ENCODE measurements at regions not wholly inside any gene's neighbourhood (a gene's known extent, or its start where the extent isn't known, plus 50 kb on each side); places are given as distances from the start of the nearest gene placed in this dataset.
"Not testable (repeated sequence)": the region's sequence is repeated elsewhere in the genome, so short reads cannot be mapped to it uniquely, and the experiment has no call there.

- Histone ChIP-seq H3K4me3 (no peak overlapping the region), H3K27ac (no peak overlapping the region), H3K36me3 (replicated peaks in 1 of 2; ENCODE audit: insufficient read depth in 1 of 2, low read depth in 2 of 2) (no peaks in the 10 kb centered on the region), H3K9me3 (no peaks in the 10 kb centered on the region), H3K27me3 (no peaks in the 10 kb centered on the region), H3K4me1 (no peaks in the 10 kb centered on the region)
- intact Hi-C loops (cut with DNase I): no loop called here
- WGBS, 2 donors: 76 to 80% methylated on average over 6 of the region's 6 CpGs
- ATAC-seq: no peak
- no peak for DNase-seq
- TF ChIP-seq, protein P1, sequence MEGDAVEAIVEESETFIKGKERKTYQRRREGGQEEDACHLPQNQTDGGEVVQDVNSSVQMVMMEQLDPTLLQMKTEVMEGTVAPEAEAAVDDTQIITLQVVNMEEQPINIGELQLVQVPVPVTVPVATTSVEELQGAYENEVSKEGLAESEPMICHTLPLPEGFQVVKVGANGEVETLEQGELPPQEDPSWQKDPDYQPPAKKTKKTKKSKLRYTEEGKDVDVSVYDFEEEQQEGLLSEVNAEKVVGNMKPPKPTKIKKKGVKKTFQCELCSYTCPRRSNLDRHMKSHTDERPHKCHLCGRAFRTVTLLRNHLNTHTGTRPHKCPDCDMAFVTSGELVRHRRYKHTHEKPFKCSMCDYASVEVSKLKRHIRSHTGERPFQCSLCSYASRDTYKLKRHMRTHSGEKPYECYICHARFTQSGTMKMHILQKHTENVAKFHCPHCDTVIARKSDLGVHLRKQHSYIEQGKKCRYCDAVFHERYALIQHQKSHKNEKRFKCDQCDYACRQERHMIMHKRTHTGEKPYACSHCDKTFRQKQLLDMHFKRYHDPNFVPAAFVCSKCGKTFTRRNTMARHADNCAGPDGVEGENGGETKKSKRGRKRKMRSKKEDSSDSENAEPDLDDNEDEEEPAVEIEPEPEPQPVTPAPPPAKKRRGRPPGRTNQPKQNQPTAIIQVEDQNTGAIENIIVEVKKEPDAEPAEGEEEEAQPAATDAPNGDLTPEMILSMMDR (IDR thresholded peaks at IDR 0.05): no peak
- TF ChIP-seq POLR2A (IDR thresholded peaks at IDR 0.05): no peak
These were observed 100.0 kb upstream of the TRIM24 start for GRCh38 chr7:138359870-138360559.

- intact Hi-C loops (cut with DNase I): no loop called here
- WGBS, 2 donors: 81 to 94% methylated on average over 2 of the region's 2 CpGs
- no peaks in the 10 kb centered on the region for H3K27me3 ChIP-seq
- TF ChIP-seq, protein P1 (IDR thresholded peaks at IDR 0.05): no peak
- no peak for TF ChIP-seq POLR2A (IDR thresholded peaks at IDR 0.05)
- peaks cover 0 to 5% (median 0%) of the 10 kb centered on the region in 3 donors for H3K9me3 ChIP-seq
- no peak overlapping the region for H3K4me3 ChIP-seq
- DNase-seq: no peak
- no peaks in the 10 kb centered on the region for H3K36me3 ChIP-seq (replicated peaks in 1 of 2; ENCODE audit: insufficient read depth in 1 of 2, low read depth in 2 of 2)
- H3K4me1 ChIP-seq: no peaks in the 10 kb centered on the region
- no peak for ATAC-seq
- H3K27ac ChIP-seq: no peak overlapping the region
These were observed 96.3 kb upstream of the TRIM24 start for GRCh38 chr7:138363721-138364120.

DNA sequence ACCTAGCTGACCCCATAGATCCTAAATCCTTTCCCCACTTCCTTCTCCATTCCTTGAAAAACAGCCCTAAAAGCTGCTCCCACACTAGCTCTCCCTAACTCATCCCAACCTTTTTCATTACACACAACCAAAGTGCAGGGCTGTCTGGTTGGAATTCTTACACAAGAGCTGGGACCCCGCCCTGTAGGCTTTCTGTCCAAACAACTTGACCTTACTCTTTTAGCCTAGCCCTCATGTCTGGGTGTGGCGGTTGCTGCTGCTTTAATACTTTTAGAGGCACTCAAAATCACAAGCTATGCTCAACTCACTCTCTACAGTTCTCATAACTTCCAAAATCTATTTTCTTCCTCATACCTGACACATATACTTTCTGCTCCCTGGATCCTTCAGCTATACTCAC lies 93.9 kb upstream of the TRIM24 start:
- H3K36me3 ChIP-seq (replicated peaks in 1 of 2; ENCODE audit: insufficient read depth in 1 of 2, low read depth in 2 of 2); intact Hi-C loops (cut with DNase I): not testable (repeated sequence)
- WGBS, 2 donors: 95 to 98% methylated on average over 2 of the region's 2 CpGs

DNA sequence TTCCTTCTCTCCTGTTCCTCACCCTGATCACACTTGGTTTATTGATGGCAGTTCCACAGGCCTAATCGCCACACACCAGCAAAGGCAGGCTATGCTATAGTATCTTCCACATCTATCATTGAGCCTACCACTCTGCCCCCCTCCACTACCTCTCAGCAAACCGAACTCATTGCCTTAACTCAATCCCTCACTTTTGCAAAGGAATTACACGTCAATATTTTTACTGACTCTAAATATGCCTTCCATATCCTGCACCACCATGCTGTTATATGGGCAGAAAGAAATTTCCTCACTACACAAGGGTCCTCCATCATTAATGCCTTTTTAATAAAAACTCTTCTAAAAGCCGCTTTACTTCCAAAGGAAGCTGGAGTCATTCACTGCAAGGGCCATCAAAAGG lies 93.4 kb upstream of the TRIM24 start:
- peaks cover 0 to 15% (median 0%) of the 10 kb centered on the region in 3 donors for H3K9me3 ChIP-seq
- H3K4me3 ChIP-seq; ATAC-seq; intact Hi-C loops (cut with DNase I); H3K27me3 ChIP-seq; H3K27ac ChIP-seq; DNase-seq; H3K4me1 ChIP-seq; H3K36me3 ChIP-seq (replicated peaks in 1 of 2; ENCODE audit: insufficient read depth in 1 of 2, low read depth in 2 of 2): not testable (repeated sequence)
- 90 to 95% methylated on average over 4 of the region's 4 CpGs for WGBS, 2 donors

More for the DNA sequence above, 93.9 kb upstream of the TRIM24 start:
- not testable (repeated sequence) for H3K27ac ChIP-seq, ATAC-seq, H3K4me3 ChIP-seq, DNase-seq, H3K27me3 ChIP-seq, H3K4me1 ChIP-seq
- peaks cover 0 to 15% (median 0%) of the 10 kb centered on the region in 3 donors for H3K9me3 ChIP-seq

DNA sequence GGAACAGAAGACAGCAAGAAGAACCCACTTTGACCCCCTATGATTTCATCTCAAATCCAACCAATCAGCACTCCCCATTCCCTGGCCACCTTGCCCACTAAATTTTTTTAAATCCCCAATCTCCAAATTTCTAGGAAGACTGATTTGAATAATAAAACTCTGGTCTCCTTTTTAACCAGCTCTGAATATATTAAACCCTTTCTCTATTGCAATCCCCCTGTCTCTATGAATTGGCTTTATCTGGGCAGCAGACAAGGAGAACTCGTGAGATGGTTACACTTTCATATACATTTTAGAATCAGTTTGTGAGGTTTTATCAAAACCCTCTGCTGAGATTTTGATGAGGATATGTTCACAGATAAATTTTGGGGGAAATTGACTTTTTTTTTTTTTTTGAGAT lies 90.3 kb upstream of the TRIM24 start:
- H3K9me3 ChIP-seq: peaks cover 0 to 15% (median 0%) of the 10 kb centered on the region in 3 donors
- no peaks in the 10 kb centered on the region for H3K27me3 ChIP-seq
- H3K36me3 ChIP-seq (replicated peaks in 1 of 2; ENCODE audit: insufficient read depth in 1 of 2, low read depth in 2 of 2): no peaks in the 10 kb centered on the region
- whole genome bisulfite sequencing, 2 donors: 73 to 91% methylated on average over 1 of the region's 1 CpG
- no peaks in the 10 kb centered on the region for H3K4me1 ChIP-seq
- no peak overlapping the region for H3K27ac ChIP-seq
- intact Hi-C loops (cut with DNase I): no loop called here
- no peak for ATAC-seq
- H3K4me3 ChIP-seq: no peak overlapping the region
- TF ChIP-seq, protein P1 (IDR thresholded peaks at IDR 0.05): no peak
- no peak for TF ChIP-seq POLR2A (IDR thresholded peaks at IDR 0.05)
- DNase-seq: no peak

DNA sequence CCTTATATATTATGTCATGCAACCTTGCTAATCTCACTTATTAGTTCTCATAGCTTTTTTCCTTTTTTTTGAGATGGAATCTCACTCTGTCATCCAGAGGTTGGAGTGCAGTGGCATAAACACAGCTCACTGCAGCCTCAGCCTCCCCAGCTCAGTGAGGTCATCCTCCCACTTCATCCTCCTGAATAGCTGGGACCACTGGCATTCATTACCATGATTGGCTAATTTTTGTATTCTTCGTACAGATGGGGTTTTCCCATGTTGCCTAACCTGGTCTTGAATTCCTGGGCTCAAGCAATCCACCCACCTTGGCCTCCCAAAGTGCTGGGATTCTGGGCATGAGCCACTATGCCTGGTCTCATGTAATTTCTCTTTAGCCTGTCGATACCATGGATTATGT lies 89.1 kb upstream of the TRIM24 start:
- Histone ChIP-seq H3K27ac (no peak overlapping the region), H3K4me1 (no peaks in the 10 kb centered on the region), H3K36me3 (replicated peaks in 1 of 2; ENCODE audit: insufficient read depth in 1 of 2, low read depth in 2 of 2) (no peaks in the 10 kb centered on the region), H3K27me3 (no peaks in the 10 kb centered on the region), H3K4me3 (no peak overlapping the region), H3K9me3 (peaks cover 0 to 15% (median 0%) of the 10 kb centered on the region in 3 donors)
- WGBS, 2 donors: 91 to 93% methylated on average over 2 of the region's 2 CpGs
- intact Hi-C loops (cut with DNase I): no loop called here
- TF ChIP-seq, protein P1 (IDR thresholded peaks at IDR 0.05): no peak
- TF ChIP-seq POLR2A (IDR thresholded peaks at IDR 0.05): no peak
- DNase-seq: no peak
- ATAC-seq: no peak
